CD4-positive, alpha-beta T cell treated with Interleukin-17A for 1 hour (primary cell): ENCODE measurements at regions not wholly inside any gene's neighbourhood (a gene's known extent, or its start where the extent isn't known, plus 50 kb on each side); places are given as distances from the start of the nearest gene placed in this dataset.

Experiments
- DNase-seq: peaks from one replicate; pipeline ENCODE4 v3.0.0-alpha.2; 2020

DNA sequence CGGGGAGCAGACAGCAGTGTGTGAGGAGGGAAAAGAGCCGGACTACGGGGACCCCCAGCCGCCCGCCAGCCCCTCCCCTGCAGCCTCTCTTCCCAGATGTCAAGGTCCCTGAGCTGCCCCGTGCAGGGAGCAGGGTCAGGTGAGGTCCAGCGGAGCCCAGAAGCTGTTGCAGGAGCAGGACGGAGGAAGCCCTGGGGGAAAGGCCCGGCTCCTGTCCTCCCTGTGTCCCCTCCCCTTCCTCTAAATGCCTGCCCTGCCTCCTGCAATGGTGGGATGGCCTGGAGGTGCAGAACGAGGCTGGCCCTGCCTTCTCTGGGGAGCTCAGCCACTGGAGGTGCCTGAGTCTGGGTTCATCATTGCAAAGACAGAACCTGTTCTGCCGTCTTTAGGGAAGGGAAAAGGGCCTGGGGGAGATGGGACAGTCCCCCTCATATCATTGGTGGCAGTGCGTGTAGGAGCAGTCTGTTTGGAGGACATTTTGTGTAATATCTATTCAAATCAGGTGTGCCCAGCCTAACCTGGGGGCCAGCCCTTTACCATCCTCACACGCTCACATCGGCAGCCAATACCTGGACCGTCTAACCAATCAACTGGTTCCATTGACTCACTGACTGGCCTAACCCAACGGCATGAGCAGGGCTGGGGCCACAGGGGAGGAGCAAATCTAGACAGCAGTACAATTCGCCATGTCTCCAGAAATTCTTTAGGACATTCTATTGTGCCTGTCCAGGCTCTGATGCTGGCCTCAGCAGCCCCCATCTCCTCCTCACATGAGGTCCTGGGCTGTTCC, 364.1 kb upstream of the SFSWAP start:
- no peak for DNase-seq

DNA sequence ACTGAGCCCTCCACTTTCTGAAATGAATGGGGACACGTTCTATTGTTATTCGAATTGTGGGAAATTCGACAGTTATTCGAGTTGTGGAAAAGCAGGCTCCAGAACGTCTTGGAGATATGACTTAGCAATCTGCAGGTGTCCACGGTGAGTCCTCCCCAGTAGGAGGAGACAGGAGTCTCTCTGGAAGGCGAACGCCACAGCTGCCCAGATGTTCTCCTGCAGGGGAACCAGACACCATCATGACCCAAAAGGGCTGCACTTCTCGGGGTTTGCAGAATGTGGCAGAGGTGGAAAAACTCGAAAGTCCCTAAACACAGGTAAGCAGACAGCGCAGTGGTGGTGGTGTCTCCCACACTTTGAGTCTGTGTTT, 363.6 kb upstream of the SFSWAP start:
- no peak for DNase-seq

DNA sequence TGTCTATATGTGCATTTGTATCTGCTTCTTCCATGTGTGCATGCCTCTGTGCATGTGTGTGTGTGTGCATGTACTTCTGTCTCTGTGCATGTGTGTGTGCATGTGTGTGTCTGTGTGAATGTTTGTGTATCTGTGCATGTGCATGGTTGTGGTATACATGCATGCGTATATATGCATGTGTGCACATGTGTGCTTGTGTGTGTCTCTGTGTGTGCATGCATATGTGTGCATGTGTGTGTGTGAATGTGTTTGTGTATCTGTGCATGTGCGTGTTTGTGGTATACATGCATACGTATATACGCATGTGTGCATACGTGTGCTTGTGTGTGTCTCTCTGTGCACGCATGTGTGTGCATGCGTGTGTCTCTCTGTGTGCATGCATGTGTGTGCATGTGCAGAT, 363.2 kb upstream of the SFSWAP start:
- DNase-seq: no peak

DNA sequence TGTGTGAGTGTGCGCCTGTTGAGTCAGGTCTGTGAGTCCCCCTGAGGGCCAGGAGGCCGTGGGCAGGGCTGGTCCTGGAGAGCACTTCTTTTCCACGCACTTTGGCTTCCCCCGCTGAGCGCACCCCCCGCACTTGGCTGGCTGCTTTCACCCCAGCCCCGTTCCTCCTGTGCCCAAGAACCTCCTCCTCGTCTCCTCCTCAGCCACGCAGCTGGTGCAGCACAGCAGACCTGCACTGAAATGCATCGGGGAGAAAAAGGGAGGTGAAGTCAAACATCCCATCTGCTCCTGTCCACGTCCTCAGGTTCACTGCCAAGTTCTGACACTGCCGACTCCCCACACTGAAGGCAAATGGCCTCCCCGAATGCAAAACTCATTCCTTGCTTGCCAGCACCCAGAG, 362.7 kb upstream of the SFSWAP start:
- DNase-seq: no peak

DNA sequence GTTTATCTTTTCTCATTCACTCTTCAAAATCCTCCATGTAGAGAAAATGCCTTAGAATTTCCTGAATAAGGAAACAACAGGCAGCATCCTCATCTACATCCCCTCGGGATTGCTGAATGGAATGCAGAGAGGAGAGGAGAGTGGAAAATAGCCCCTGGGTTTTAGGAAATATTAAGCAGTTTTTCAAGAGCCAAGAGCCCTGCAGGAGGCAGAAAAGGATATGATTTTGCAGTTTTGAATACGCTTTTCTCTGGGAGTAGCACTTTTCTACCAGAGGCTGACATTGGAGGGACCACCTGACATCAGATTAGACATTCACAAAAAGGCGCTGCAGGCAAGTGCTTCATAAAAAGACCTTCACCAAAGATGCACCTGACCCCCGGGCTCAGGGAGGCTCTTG, 362.2 kb upstream of the SFSWAP start:
- DNase-seq: no peak

DNA sequence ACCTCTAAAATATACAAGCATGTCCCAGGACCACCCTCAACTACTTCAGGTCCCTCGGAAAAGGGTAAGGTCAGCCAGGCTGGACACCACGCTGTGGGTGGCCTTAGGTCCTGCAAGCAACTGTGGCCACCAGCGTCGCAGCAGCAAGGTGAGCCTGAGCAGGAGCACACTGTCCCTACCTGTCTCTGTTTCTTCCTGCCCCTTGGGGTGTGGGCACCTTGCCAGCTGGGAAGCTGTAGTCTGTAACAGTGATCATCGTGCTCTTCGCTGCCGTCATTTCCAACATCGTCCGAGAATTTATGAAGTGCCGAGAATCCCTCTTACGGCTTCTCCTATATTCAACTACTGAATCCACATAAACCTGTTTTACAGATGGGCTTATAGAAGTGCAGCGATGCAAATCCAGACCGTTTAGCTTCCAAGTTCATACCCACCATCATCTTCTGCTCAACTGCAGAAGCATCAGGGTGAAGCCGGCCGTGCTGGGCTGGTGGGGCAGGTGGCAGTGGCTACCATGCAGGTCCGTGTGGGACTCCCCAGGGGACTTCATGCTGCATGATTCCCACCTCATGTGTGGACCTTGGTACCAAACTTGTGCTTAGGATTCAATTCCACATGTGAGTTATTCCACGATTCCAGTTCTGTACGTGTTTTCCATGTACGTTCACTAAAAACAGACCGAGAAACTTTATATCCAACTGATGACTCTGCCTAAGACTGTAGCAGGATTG, 361.3 kb upstream of the SFSWAP start:
- no peak for DNase-seq

DNA sequence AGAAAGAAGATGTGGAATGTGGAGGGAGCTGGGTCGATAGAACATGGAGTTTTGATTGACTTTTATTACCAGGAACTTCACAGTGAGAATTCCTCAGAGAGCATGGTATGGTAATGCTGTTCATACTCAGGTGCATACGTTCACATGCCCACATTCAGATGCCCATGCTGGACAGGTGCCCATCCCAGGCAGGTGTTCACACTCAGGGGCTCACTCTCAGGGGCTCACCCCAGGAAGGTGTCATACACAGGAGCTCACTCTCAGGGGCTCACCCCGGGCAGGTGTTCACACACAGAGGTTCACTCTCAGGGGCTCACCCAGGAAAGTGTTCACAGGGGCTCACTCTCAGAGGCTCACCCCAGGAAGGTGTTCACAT, 360.0 kb upstream of the SFSWAP start:
- DNase-seq: no peak

DNA sequence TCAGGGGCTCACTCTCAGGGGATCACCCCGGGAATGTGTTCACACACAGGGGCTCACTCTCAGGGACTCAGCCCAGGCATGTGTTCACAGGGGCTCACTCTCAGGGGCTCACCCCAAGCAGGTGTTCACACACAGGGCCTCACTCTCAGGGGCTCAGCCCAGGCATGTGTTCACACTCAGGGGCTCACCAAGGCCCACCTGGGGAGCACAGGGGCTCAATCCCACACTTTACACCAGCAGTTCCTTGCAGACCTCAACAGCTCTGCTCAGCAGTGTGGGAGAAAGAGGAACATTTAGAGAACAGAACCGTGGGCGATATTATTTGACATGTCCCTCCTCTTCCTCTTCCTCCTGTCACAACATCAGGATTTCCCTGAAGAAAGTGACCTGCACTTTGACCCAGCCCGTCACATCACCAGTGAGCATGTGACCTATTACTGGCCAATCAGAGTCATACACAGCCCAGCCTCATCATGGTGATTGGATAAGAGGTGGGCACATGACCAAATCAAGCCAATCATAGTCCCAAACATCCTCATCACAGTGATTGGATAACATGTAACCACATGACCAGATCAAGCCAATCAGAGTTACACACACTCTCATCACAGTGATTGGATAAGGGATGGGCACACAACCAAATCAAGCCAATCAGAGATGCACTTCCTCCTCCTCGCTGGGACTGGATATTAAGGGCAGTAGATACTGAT, 359.4 kb upstream of the SFSWAP start:
- DNase-seq: no peak

DNA sequence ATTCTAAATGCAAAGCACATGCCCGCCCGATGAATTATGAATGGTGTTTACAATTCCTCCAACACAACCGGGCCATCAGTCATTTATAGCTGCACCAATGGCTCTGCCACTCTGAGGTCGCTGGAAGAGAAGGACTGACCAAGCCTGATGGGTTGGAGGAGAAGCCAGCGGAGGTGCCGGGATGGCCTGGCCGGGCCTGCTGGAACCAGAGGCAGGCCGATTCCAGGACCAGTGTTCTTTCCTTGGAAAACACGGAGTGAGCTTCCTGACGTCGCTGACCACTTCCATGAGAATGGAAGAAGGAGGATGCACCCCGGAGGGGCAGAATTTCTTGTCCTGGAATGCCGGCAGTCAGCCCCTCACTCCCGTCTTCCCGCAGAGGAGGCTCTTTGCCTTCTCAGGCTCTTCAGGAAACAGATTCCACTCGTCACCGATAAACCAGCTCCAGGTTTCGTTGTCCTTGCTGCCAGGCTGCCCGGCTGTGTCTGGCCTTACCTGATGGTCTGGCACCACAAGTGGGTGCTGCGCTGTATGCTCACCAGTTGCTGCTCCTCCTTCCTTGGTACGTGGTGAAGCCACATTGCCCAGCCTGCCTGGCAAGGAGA, 358.5 kb upstream of the SFSWAP start:
- no peak for DNase-seq

DNA sequence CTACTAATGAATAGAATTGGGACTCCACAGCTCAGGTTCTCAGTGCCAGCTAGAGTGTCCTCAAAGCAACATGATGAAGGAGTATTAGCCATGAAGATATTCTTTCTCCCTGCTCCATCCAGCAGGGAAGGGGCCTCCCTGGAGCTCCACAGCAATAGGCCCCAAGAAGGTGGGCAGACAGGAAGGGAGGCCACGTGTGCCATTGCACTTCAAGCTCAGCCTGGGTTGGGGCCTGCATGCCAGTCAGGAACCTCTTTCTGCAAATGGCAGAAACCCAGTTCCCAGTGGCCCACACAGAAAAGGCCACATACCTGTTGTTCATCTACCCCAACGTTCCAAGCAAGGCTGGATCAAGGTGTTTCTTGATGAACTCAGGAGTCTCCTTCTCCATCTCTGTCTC, 357.5 kb upstream of the SFSWAP start:
- DNase-seq: no peak

DNA sequence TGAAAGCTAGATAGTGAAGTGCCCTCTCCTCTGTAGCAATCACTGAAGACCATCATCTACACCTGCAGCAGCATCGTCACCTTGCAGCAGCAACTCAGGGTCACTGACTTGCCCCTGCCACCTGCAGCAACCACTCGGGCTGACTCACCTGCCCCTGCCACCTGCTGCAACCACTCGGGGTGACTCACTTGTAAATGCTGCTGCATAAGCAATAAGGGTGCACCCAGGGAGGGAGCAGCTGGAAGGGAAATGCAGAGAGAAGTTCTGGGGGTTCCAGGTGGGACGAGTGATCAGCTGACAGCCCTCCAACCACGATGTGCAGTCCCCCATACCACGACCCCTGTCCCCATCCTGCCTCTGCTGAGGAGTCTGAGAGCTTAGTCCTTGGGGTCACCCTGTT, 357.1 kb upstream of the SFSWAP start:
- DNase-seq: no peak

DNA sequence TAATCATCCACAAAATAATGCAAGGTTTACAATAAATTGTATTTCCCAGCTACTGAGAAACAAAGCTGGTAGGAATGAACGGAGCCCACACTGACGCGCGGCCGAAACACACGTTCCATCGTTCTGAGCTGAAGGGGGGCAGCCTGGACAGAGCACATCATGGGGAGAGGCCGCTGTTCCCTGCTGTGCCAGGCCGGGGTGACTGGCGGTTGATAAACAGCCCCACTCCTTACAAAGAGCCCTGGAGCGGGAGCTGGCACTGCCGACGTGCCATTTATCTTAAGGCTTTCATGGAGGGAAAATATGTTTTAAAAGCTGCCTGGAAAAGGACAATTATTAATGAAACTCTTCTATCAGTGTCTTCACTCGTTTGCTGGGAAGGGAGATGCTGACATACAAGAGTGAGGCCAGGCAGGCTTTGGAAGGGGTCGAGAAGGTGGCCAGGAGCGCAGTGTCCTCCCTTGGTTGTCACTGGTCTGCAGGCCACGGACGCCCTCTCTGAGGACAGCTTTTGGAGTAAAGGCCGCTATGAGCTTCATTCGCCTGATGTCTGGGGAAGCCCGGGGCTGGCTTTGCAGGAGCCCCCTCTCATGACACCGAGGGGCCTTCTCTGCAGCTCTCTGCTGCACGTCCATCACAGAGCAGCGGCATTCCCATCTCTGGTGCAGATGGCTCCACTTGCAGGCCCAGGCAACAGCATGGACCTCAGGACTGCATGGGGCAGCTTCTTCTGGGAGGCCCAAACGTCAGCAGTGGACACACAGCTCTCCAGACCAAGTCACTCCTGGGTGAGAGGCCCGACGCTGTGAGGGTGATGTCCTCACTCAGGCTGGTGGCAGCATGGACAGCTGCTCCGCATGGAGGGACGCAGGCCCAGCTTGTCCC, 355.3 kb upstream of the SFSWAP start:
- DNase-seq: no peak

DNA sequence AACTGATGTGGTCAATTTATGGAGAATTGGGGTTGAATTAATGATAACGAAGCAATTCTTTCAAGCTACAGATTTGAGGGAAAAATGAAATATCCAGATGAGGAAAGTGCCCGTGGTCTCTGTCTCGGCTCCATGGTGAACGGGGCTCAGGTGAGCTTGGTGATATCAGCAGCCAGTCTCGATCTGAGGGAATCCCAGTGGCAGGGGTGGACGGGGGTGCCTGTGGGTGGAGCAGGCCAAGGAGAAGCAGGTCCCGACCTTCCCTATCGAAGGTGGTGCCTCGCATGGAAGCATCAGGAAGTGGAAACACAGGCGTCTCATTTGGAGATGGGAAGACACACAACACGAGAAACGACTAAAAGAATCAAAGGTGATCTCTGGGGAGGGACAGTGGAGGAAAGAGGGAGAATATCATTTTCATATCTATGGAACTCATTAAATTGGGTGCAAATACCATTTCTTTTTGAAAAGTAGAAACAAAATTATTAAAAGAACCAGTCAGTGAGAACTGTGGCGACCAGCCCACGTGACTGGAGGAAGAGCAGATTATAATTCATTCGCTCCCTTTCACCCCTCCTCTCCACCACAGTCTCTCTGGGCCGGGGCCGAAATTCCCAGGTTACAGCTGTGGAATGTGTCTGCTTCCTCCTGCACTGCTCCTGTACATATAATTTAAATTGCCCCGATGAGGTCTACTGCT, 354.3 kb upstream of the SFSWAP start:
- DNase-seq: no peak

DNA sequence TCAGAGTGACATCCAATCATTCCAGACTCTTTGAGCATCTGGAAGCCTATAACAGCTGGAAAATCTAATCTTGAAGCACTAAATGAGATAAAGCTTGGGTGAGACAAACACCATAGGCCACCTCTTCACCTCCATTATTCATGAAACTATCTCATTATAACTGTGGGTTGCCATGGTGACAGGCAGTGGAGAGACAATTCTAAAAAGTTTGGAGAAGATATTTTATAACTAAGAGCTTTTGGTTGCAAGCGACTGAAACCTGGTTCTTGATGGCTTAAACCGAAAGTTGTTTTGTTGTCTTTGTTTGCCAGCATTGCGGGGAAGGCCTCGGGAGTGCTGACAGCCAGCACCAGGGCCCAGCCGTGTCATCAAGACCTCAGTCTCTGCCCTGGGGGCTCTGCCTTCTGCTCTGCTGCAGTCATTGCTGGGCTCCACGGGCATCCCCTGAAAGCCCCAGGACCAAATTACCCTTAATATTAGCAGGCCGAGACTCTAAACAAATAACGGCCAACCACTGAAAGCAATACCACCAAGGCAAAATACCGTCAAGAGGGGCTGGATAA, 353.6 kb upstream of the SFSWAP start:
- no peak for DNase-seq

DNA sequence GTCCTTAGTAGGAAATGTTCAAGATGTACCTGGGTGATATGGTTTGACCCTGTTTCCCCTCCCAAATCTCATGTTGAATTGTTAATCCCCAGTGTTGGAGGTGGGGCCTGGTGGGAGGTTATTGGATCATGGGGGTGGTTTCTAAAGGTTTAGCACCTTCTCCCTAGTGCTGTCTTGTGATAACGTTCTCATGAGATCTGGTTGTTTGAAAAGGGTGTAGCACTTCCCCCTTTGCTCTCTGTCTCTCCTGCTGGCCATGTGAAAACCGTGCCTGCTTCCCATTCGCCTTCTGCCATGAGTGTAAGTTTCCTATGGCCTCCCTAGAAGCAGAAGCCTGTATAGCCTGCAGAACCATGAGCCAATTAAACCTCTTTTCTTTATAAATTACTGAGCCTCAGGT, 353.0 kb upstream of the SFSWAP start:
- DNase-seq: no peak

DNA sequence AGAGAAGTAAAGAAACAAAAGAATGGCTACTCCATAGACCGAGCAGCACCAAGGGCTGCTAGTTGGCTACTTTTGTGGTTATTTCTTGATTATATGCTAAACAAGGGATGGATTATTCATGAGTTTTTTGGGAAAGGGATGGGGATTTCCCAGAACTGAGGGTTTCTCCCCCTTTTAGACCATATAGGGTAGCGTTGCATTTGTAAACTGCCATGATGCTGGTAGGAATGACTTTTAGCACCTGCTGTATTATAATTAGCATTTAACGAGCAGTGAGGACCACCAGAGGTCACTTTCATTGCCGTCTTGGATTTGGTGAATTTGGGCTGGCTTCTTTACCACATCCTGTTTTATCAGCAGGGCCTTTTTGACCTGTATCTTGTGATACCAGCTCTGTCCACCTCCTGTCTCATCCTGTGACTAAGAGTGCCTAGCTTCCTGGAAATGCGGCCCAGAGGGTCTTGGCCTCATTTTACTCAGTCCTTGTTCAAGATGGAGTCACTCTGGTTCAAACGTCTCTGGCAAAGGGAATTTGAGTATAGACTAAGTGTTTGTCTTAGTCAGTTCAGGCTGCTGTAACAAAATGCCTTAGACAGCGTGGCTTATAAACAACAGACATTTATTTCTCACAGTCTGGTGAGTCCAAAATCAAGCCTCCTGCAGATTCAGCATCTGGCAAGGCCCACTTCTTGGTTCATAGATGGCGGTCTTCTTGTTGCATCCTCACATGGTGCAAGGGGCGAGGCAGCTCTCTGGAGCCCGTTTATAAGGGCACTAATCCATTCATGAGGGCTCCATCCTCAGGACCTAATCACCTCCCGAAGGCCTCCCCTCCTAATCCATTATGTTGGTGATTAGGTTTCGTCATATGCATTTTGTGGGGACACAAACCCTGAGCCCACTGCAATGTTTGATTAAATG, 348.3 kb upstream of the SFSWAP start:
- no peak for DNase-seq

DNA sequence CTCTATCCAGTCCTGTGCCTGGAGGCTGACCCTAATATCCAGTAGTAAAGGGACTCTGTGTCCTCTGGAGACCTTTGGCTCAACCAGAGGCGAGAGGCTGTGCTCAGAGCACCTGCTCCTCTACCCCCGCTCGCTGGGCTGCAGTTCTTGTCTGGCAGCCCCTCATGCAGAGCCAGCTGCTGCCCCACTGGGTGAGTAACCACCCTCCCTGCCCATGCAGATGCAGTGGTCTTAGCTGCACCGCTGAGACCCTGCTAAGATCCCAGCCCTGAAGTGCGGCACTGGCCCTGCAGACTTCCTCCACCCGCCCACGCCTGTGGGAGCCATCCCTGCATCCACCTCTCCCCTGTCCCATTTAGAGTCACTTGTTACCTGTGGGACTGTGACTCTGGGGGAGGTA, 347.5 kb upstream of the SFSWAP start:
- DNase-seq: no peak

DNA sequence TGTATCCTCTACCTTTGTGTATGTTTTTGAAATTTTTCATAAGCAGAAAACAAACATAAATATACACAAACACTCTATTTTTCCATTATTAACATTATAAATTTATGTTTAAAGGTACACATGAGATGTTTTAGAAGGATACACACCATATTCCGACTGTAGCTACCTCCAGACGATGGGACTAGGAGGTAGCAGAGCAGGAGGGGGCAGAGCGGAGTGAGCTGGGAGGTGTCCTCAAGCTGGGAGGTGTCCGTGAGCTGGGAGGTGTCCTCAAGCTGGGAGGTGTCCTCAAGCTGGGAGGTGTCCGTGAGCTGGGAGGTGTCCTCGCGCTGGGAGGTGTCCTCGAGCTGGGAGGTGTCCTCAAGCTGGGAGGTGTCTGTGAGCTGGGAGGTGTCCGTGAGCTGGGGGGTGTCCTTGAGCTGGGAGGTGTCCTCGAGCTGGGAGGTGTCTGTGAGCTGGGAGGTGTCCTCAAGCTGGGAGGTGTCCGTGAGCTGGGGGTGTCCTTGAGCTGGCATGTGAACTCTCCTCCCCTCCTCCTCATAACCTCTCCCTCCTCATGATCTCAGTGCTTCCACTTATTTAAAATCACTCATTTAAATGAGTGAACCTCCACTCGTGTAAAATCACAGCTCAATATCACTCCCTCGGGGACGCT, 346.9 kb upstream of the SFSWAP start:
- no peak for DNase-seq

DNA sequence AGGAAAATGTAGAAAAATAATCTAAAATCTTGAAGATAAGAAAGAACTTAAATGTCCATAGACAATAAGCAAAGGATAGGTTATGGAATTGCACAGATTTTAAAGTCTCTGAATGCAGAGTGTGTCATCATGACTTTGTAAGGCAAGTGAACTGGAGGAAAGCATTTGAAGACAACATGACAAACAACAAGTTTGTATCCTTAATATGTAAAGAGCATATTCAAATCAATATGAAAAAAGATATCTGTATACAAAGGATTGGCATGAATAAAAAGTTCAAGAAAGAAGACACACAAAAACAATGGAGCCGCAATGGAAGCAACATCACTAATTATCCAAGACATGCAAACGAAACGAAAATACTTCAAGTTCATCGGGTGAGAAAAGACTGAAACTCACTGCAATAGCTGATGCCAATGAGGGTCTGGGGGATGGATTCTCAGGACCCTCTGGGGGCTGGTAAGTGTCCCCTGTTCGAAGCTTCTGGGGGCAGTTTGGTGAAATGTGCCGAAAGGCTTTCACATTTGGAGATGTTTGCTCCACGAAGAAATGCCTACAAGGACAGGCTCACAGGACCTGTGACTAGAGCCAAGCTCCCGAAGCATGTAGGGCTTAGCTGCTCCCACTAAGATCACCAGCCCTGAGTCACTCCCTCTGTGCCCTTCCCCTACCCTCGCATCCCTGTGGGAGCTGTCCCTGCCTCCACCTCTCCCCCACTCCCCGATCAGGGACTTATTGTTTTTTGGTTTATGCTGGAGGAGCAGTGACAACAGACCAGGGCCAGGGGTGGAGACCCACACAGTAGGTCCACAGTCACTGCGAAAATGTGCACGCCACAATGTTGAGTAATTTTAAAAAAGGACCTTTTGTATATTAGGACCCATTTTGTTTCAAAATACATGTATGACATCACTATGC, 345.7 kb upstream of the SFSWAP start:
- no peak for DNase-seq
